ENCODE measurements at regions not wholly inside any gene's neighbourhood (a gene's known extent, or its start where the extent isn't known, plus 50 kb on each side); places are given as distances from the start of the nearest gene placed in this dataset.

DNA sequence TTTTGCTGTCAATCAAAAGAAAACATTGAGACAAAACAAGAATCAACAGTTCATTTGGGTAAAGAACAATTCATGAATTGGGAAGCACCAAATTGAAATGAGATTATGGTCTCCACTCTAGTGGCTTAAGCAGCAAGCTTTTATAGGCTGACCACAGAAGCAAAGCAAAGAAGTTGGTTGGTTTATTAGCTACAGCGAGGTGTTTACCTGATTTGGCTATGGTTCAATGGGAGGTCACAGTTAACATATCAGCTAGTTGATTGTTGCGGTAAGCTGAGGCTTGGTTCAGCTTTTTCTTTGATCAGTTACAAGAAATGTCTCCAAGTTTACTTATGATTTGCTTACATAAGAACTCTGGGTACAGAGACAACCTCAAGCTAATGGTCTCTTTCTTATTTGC is 640.5 kb upstream of the GOLIM4 start:
- intact Hi-C loops (cut with micrococcal nuclease; ENCODE audit: unreplicated experiment) (no loop called here), in situ Hi-C loops (cut with HindIII; ENCODE audit: extremely low pct_ligation_motif_present, low pct_unique_long_range_greater_than_20kb) (no loop called here)
- Histone ChIP-seq H3K9me3 (ENCODE audit: low read length) (no peaks in the 10 kb centered on the region), H2AFZ (ENCODE audit: low read length) (no peak overlapping the region), H3K36me3 (replicated peaks in 1 of 2; ENCODE audit: control insufficient read depth in 1 of 2, insufficient read depth in 2 of 2, low read length in 2 of 2) (no peaks in the 10 kb centered on the region), H3K4me3 (replicated peaks in 1 of 3; ENCODE audit: insufficient read depth in 1 of 3, low read depth in 2 of 3, low read length in 3 of 3) (no peak overlapping the region), H3K27ac (ENCODE audit: extremely low read length, insufficient read depth, low read length) (no peak overlapping the region), H3K27me3 (ENCODE audit: control insufficient read depth in 1 of 2, insufficient read depth in 2 of 2, low read length in 2 of 2) (no peaks in the 10 kb centered on the region), H3K79me2 (ENCODE audit: insufficient read depth, low read length) (no peaks in the 10 kb centered on the region), H4K20me1 (ENCODE audit: insufficient read depth, low read length) (no peaks in the 10 kb centered on the region), H3K9ac (ENCODE audit: insufficient read depth, low read depth, low read length) (no peak overlapping the region), H3K4me2 (ENCODE audit: low read depth, low read length) (no peak overlapping the region), H3K4me1 (ENCODE audit: insufficient read depth, low read length) (no peaks in the 10 kb centered on the region)
- DNase-seq (ENCODE audit: low spot score) (no peak), FAIRE-seq (no peak), ATAC-seq (no peak)
- WGBS (ENCODE audit: low lambda C conversion rate), result 0% methylated on average over 1 of the region's 2 CpGs
- POLR2A ChIA-PET, result no interaction called here
- CTCF ChIA-PET (ENCODE audit: low intra/inter-chr PET ratio, low total read pairs), result no interaction called here
- BruUV-seq (replicated peaks), result no TSS peak
- TF ChIP-seq, protein P1, sequence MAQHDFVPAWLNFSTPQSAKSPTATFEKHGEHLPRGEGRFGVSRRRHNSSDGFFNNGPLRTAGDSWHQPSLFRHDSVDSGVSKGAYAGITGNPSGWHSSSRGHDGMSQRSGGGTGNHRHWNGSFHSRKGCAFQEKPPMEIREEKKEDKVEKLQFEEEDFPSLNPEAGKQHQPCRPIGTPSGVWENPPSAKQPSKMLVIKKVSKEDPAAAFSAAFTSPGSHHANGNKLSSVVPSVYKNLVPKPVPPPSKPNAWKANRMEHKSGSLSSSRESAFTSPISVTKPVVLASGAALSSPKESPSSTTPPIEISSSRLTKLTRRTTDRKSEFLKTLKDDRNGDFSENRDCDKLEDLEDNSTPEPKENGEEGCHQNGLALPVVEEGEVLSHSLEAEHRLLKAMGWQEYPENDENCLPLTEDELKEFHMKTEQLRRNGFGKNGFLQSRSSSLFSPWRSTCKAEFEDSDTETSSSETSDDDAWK (CRISPR knock-in tag; IDR thresholded peaks at IDR 0.05), result no peak
- TF ChIP-seq, protein P2, sequence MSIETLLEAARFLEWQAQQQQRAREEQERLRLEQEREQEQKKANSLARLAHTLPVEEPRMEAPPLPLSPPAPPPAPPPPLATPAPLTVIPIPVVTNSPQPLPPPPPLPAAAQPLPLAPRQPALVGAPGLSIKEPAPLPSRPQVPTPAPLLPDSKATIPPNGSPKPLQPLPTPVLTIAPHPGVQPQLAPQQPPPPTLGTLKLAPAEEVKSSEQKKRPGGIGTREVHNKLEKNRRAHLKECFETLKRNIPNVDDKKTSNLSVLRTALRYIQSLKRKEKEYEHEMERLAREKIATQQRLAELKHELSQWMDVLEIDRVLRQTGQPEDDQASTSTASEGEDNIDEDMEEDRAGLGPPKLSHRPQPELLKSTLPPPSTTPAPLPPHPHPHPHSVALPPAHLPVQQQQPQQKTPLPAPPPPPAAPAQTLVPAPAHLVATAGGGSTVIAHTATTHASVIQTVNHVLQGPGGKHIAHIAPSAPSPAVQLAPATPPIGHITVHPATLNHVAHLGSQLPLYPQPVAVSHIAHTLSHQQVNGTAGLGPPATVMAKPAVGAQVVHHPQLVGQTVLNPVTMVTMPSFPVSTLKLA (IDR thresholded peaks at IDR 0.05), result no peak
- no peak for TF ChIP-seq DMAP1 (CRISPR knock-in tag; IDR thresholded peaks at IDR 0.05)
- no peak for TF ChIP-seq MATR3 (CRISPR knock-in tag; IDR thresholded peaks at IDR 0.05)
- no peak for TF ChIP-seq GPN1 (CRISPR knock-in tag; IDR thresholded peaks at IDR 0.05; ENCODE audit: borderline replicate concordance)
- TF ChIP-seq FOXA1 (IDR thresholded peaks at IDR 0.05), result no peak
- no peak for TF ChIP-seq FOXA1 (CRISPR knock-in tag; IDR thresholded peaks at IDR 0.05)
- no peak for TF ChIP-seq ZNF616 (CRISPR knock-in tag; IDR thresholded peaks at IDR 0.05; ENCODE audit: low read depth)
- TF ChIP-seq ZFAT (CRISPR knock-in tag; conservative IDR thresholded peaks at IDR 0.05), result no peak
- no peak for TF ChIP-seq ZNF33B (CRISPR knock-in tag; IDR thresholded peaks at IDR 0.05)
- TF ChIP-seq, protein P3, sequence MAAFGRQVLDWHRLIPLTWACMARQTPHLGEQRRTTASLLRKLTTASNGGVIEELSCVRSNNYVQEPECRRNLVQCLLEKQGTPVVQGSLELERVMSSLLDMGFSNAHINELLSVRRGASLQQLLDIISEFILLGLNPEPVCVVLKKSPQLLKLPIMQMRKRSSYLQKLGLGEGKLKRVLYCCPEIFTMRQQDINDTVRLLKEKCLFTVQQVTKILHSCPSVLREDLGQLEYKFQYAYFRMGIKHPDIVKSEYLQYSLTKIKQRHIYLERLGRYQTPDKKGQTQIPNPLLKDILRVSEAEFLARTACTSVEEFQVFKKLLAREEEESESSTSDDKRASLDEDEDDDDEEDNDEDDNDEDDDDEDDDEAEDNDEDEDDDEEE (CRISPR knock-in tag; IDR thresholded peaks at IDR 0.05), result no peak
- TF ChIP-seq THYN1 (CRISPR knock-in tag; IDR thresholded peaks at IDR 0.05; ENCODE audit: borderline replicate concordance, low read depth), result no peak
- no peak for TF ChIP-seq ZNF235 (CRISPR knock-in tag; IDR thresholded peaks at IDR 0.05; ENCODE audit: borderline replicate concordance)
- no peak for TF ChIP-seq ATRX (CRISPR knock-in tag; IDR thresholded peaks at IDR 0.05; ENCODE audit: borderline replicate concordance)
- TF ChIP-seq NPAS2 (CRISPR knock-in tag; IDR thresholded peaks at IDR 0.05; ENCODE audit: borderline replicate concordance), result no peak
- no peak for TF ChIP-seq THAP11 (CRISPR knock-in tag; IDR thresholded peaks at IDR 0.05)
- no peak for TF ChIP-seq ZBTB3 (CRISPR knock-in tag; IDR thresholded peaks at IDR 0.05; ENCODE audit: borderline replicate concordance, low read depth)
- no peak for TF ChIP-seq MTF2 (CRISPR knock-in tag; IDR thresholded peaks at IDR 0.05; ENCODE audit: borderline replicate concordance)
- TF ChIP-seq EZH2 (conservative IDR thresholded peaks at IDR 0.05; ENCODE audit: low read depth, low read length), result no peak
- TF ChIP-seq HMG20B (CRISPR knock-in tag; conservative IDR thresholded peaks at IDR 0.05), result no peak
- TF ChIP-seq ZNF234 (CRISPR knock-in tag; conservative IDR thresholded peaks at IDR 0.05), result no peak
